ENCODE measurements at regions not wholly inside any gene's neighbourhood (a gene's known extent, or its start where the extent isn't known, plus 50 kb on each side); places are given as distances from the start of the nearest gene placed in this dataset.

GRCh38 chr1:157239936-157240335, 101.7 kb upstream of the ETV3 start:
- H3K36me3 ChIP-seq (ENCODE audit: control insufficient read depth, low read length) = no peaks in the 10 kb centered on the region
- no peak overlapping the region for H3K27ac ChIP-seq (ENCODE audit: low read depth, low read length)
- H3K9me3 ChIP-seq (ENCODE audit: control insufficient read depth, insufficient read depth, low read length) = no peaks in the 10 kb centered on the region
- peaks cover 13% of the 10 kb centered on the region; the same call in 1 of the 2 replicates for H3K27me3 ChIP-seq (ENCODE audit: control insufficient read depth, low read length)
- TF ChIP-seq CTCF (IDR thresholded peaks at IDR 0.05; ENCODE audit: low read depth, low read length, poor library complexity, severe bottlenecking) (no peak), EZH2phosphoT487 (IDR thresholded peaks at IDR 0.05; ENCODE audit: borderline replicate concordance, low read length) (no peak)
- H3K79me2 ChIP-seq (ENCODE audit: control insufficient read depth, low read length) = no peaks in the 10 kb centered on the region
- H3F3A ChIP-seq (ENCODE audit: control insufficient read depth, insufficient read depth) = no peaks in the 10 kb centered on the region
- no peaks in the 10 kb centered on the region for H3K4me1 ChIP-seq (ENCODE audit: control insufficient read depth, low read length)
- no peak overlapping the region for H3K4me3 ChIP-seq (ENCODE audit: low read length)
- no peaks in the 10 kb centered on the region for H3K9me2 ChIP-seq (replicated peaks; ENCODE audit: control insufficient read depth, low read length)
- no peaks in the 10 kb centered on the region for H4K20me1 ChIP-seq (ENCODE audit: control insufficient read depth, insufficient read depth, low read depth, low read length)
- H3K4me2 ChIP-seq (ENCODE audit: low read length) = no peak overlapping the region

- Histone ChIP-seq H3K4me3 (ENCODE audit: low read length) (no peak overlapping the region), H4K20me1 (ENCODE audit: control insufficient read depth, insufficient read depth, low read depth, low read length) (no peaks in the 10 kb centered on the region), H3F3A (ENCODE audit: control insufficient read depth, insufficient read depth) (no peaks in the 10 kb centered on the region), H3K27me3 (ENCODE audit: control insufficient read depth, low read length) (peaks cover 13% of the 10 kb centered on the region; the same call in 1 of the 2 replicates), H3K4me1 (ENCODE audit: control insufficient read depth, low read length) (no peaks in the 10 kb centered on the region), H3K36me3 (ENCODE audit: control insufficient read depth, low read length) (no peaks in the 10 kb centered on the region), H3K27ac (ENCODE audit: low read depth, low read length) (no peak overlapping the region), H3K9me2 (replicated peaks; ENCODE audit: control insufficient read depth, low read length) (no peaks in the 10 kb centered on the region), H3K9me3 (ENCODE audit: control insufficient read depth, insufficient read depth, low read length) (no peaks in the 10 kb centered on the region), H3K4me2 (ENCODE audit: low read length) (no peak overlapping the region), H3K79me2 (ENCODE audit: control insufficient read depth, low read length) (no peaks in the 10 kb centered on the region)
- TF ChIP-seq EZH2phosphoT487 (IDR thresholded peaks at IDR 0.05; ENCODE audit: borderline replicate concordance, low read length) = no peak
- TF ChIP-seq CTCF (IDR thresholded peaks at IDR 0.05; ENCODE audit: low read depth, low read length, poor library complexity, severe bottlenecking) = no peak
Observed at GRCh38 chr1:157238585-157238984, 100.4 kb upstream of the ETV3 start.

GRCh38 chr1:157237981-157238380, 99.8 kb upstream of the ETV3 start:
- Histone ChIP-seq H3K9me2 (replicated peaks; ENCODE audit: control insufficient read depth, low read length) (no peaks in the 10 kb centered on the region), H3K36me3 (ENCODE audit: control insufficient read depth, low read length) (no peaks in the 10 kb centered on the region), H3K4me2 (ENCODE audit: low read length) (no peak overlapping the region), H3K9me3 (ENCODE audit: control insufficient read depth, insufficient read depth, low read length) (no peaks in the 10 kb centered on the region), H4K20me1 (ENCODE audit: control insufficient read depth, insufficient read depth, low read depth, low read length) (no peaks in the 10 kb centered on the region), H3K27ac (ENCODE audit: low read depth, low read length) (no peak overlapping the region), H3K79me2 (ENCODE audit: control insufficient read depth, low read length) (no peaks in the 10 kb centered on the region), H3F3A (ENCODE audit: control insufficient read depth, insufficient read depth) (no peaks in the 10 kb centered on the region), H3K4me1 (ENCODE audit: control insufficient read depth, low read length) (no peaks in the 10 kb centered on the region), H3K4me3 (ENCODE audit: low read length) (no peak overlapping the region), H3K27me3 (ENCODE audit: control insufficient read depth, low read length) (peaks cover 13% of the 10 kb centered on the region; the same call in 1 of the 2 replicates)
- TF ChIP-seq EZH2phosphoT487 (IDR thresholded peaks at IDR 0.05; ENCODE audit: borderline replicate concordance, low read length) = no peak
- no peak for TF ChIP-seq CTCF (IDR thresholded peaks at IDR 0.05; ENCODE audit: low read depth, low read length, poor library complexity, severe bottlenecking)
